NK-92 treated with Interleukin-12 subunit alpha and Interleukin-12 subunit beta, amount 100 ng/mL, for 24 hours (cell line): ENCODE measurements at regions not wholly inside any gene's neighbourhood (a gene's known extent, or its start where the extent isn't known, plus 50 kb on each side); places are given as distances from the start of the nearest gene placed in this dataset.

Experiments used
- DNase-seq: peaks from one replicate; lab custom pipeline; 2025; lab: John Stamatoyannopoulos, UW

GRCh38 chr1:218771931-218772330, 401.7 kb upstream of the LYPLAL1 start:
- DNase-seq = no peak

DNA sequence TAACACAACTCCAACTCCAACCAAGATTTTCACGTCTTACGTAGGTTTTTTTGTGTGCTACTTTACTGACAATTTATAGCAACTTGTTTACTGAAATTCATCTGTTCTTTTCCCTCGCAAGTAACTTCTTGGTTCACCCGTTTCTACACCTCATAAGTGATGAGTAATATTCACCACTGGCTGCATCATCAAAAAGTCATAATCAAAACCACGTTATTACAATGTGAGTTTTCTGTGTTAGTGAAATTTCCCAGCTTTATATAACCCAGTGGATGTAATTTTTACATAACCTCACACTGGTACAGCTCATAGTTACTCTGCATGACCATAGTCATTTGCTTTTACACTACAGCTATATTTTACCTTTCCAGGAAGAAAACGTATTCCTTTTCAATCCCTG, 401.1 kb upstream of the LYPLAL1 start:
- DNase-seq = no peak

- no peak for DNase-seq
These were observed 398.1 kb upstream of the LYPLAL1 start for GRCh38 chr1:218775501-218776021.

DNA sequence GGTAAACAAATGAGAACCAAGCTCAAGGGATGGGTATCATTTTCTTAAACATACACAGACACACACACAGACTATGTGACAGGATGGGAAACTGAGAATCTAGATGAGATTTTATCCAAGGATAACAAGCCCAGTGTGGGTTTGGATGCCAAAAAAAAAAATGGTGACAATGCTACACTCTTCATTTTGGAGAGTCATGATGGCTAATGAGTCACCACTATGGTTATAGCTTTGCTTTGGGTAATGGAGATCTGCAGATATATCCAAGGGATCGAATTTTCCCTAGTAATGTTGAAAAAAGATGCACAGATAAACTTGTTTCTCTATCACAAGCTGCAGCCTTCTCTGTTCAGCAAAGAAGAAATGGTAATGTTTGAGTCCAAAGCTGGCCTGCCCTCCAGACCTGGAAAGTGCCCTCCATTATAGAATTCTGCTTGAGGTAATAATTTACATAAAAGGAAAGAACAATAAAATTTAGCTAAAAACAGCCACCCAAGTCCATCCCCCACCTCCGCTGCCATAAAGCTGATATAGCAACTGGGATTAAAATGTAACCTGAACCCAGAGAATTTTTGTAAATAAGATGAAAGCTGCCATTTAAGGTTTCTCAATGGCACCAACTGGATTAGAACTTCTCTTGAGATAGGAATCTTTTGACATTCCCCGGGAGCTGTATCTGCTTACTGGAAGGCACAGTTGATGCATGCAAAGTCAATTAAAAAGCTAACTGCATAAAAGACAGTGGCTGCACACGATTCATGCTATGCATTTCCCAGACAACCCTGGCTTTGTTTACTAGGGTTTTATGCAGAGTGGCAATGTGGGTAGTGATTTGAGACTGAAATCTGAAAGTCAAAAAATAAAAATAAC, 395.2 kb upstream of the LYPLAL1 start:
- no peak for DNase-seq

DNA sequence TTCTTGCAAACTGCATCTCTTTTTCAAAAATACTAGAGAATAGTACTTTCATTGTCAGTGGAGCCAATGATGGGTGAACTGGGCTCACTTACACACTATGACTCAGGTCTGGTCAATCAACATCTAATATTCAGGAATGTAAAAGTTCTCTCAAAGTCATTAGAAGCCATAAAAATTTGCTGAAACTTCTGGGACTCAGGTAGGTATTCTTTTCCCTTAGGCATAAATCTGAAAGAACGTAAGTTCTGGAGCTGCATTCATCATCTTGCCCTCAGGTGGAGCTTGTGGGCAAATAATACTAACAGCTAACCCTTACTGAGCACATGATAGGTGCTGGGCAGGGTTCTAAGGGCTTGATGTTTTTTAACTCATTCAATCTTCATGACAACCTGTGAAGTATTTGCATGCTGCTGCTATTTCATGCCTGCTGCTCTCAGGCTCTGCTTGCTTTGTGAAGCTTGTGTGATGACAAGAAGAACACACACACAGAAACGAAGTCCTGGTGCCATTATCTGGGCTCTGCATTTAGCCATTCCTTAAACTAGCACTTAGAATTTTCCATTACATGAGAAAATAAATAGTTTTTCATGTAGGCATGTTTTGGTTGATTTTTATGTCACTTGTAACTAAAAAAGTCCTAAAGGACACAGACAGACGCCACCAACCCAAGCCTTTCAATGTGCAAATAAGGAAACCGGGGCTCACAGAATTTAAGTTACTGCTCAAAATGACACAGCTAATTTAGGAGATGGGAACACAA, 394.2 kb upstream of the LYPLAL1 start:
- no peak for DNase-seq

DNA sequence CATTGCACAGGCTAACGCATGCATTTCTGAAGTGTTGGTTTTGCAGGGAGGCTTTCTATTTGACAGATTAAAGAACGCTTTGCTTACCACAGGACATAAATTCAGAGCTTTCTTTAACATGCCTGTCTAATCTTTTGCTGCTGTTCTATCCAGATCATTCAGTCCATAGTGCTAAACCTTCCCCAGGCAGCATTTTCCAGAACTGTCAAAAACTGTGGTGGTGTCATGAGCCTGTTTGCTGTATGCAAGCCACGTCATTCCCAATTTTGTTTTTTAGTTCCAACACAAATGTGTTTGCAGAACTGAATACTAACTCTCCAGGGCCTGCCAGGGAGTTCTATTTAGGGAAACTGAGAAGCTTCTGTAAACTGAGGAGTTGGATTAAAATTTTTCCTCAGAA, 390.5 kb upstream of the LYPLAL1 start:
- no peak for DNase-seq

DNA sequence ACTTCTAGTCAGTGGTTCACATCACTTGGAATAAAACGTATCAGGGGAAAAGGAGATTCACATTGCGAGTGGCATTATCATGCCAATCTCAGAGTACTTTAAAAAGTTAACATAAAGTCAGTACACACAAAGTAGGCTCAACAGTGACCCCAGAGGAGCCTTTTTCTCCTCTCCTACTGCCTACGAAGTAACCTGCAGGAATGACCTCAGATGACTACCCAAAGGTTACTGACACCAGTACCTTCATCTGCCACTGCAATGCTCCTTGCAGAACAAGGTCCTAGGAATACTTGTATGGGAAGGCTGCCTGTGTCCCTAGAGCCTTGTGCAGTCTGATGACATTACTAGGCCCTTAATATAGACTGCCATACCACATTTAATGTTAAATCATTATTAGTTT, 389.8 kb upstream of the LYPLAL1 start:
- no peak for DNase-seq

DNA sequence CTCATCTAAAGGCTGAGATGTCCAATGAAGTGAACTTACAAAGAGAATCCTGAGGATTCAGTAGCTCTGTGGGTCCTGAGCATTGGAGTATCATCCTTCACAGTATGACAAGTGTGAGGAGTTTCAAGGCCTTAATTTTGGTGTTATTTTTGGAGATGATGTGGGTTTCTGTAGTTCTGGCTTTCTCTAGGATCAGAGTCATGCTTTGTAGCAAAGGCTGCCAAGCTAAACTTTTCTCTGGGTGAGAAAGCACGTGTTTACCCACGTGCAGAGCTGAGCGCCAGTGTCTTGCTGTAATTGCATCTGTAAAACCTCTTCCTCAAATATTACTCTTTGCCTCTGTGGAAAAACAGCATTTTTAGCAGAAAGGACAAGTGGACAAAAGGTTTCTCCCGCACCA, 387.8 kb upstream of the LYPLAL1 start:
- no peak for DNase-seq

GRCh38 chr1:218787826-218788225, 385.9 kb upstream of the LYPLAL1 start:
- DNase-seq = no peak

DNA sequence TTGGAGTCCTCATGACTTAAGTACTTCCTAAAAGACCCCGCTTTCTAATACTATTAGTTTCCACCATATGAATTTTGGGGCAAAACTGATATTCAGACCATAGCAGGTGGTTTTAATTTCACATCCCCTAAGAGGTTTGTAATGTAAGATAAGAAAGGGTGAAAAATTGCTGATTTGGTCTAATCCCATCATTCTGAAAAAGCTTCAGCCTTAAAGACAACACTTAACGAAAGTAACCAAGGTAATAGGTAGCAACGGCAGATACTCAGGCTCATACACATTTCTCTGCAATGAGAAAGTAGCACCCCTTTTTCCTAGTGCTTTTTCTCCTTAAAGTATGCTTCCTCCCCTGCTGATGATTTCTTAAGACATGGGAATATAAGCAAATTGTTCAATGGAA, 376.9 kb upstream of the LYPLAL1 start:
- no peak for DNase-seq

DNA sequence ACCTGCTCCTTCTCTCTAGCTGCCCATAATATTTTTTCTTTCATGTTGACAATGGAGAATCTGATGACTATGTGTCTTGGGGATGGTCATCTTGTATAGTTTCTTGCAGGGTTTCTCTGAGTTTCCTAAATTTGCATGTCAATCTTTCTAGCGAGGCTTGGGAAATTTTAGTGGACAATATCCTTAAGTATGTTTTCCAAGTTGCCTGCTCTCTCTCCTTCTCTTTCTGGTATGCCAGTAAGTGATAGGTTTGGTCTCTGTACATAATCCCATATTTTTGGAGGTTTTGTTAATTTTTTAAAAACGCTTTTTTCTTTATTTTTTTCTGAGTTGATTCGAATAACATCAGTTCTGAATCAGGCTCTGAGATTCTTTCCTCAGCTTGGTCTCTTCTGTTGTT, 370.9 kb upstream of the LYPLAL1 start:
- no peak for DNase-seq

DNA sequence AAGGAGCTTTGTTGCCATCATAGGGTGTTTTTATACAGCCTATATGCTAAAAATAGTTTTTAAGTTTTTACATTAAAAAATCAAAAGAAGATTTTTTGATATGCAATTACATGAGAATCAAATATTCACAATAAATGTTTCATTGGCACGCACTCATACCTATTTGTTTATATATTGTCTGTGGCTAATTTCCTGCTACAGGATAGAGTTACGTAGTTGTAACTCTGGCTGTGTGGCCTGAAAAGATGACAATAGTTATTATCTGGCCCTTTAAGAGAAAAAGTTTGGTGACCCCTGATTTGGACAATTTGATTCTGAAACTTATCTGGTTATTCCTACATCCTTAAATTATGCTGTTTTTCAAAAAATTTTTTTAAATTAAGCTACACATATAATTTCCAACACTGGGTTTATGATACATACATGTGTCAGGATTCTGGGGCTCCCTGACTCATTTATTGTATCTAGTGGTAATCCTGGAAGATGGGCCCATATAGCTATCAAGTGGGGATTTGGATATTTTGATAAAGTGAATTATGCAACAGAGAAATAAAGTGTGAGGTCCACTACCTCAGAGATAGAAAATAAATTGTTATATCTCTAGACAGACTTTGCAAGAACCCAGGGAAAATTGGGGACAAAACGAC, 370.2 kb upstream of the LYPLAL1 start:
- DNase-seq = no peak

- DNase-seq = no peak
These were observed 369.5 kb upstream of the LYPLAL1 start for GRCh38 chr1:218804014-218804785.

GRCh38 chr1:218809061-218809460, 364.6 kb upstream of the LYPLAL1 start:
- DNase-seq = no peak

GRCh38 chr1:218809625-218810024, 364.1 kb upstream of the LYPLAL1 start:
- DNase-seq = no peak

DNA sequence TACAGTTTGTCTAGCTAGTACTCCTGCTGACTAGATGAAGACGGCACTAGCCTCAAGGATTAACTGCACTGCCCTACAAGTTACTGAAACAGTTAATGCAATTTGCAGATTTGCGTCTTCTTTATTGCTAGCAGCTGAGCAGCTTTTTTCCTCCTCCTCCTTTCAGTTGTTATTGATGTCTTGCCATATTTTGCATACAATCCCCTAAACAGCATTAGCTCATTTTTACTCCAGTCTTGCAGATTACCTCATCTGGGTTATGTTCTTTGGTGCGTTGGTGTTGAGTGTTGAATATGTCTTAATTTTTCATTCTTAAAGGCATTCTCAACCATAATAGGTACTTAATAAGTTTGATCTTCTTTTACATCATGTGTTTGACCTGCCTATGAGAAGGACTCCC, 363.4 kb upstream of the LYPLAL1 start:
- DNase-seq = no peak

DNA sequence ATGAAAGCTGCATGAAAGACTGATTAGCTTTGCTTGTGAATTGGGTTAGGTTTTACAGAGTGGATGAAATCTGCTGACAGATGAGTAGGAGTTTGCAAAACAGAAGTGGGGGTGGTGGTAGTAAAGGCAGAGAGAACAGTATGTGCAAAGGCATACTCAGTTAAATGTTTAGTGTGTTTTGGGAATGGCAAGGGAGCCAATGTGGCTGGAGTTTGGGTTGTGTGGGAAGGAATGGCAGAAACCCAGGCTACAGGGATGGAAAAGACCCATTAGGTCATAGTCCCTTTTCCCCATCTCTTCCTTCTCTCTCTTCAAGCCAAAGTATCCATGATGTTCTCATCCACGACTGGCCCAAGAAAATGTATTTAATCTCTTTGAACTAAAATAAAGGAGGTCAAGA, 362.2 kb upstream of the LYPLAL1 start:
- no peak for DNase-seq

GRCh38 chr1:218812360-218812759, 361.3 kb upstream of the LYPLAL1 start:
- no peak for DNase-seq

DNA sequence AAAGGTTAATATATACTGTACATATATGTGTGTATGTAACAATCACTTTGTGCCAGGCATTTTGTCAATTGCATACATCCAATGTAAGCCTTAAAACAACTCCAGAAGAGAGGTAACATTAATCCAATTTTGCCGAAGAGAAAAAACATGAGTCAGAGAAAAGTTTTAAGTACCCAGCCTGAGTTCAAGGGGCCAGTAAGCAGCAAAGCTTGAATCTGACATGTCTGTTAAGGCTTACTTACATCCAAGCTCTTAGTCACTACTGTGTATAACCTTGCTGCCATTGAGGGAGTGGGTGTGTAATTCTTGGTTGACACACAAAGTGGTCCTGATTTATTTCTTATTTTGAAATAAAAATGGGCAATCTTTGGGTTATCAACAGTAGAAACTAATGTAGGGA, 360.4 kb upstream of the LYPLAL1 start:
- no peak for DNase-seq

GRCh38 chr1:218815076-218815475, 358.6 kb upstream of the LYPLAL1 start:
- DNase-seq = no peak

DNA sequence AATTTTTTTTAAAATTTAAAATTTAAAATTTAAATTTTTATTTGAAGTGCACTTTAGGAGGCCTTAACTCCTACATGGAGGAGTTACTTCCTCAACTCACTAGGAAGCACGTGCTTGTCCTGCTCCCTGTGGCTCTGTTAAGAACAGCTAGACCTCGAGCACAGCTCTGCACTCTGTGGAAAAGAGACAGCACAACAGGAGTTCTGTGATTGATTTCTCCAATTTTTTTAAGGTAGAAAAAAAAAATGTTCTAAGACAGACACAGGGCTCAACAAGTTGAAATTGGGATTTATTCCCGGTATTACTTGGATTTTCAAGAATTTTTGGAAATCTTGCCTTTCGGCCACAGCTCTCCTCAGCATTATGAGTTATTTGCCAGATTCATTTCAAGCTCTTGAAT, 356.6 kb upstream of the LYPLAL1 start:
- DNase-seq = no peak
